K562 (cell line): ENCODE measurements at regions not wholly inside any gene's neighbourhood (a gene's known extent, or its start where the extent isn't known, plus 50 kb on each side); places are given as distances from the start of the nearest gene placed in this dataset.

Experiments
- ATAC-seq: fragments of 200-7000 bp; cut with Tn5 transposase; 3 replicates; pipeline ENCODE4 v1.9.1; 2020; ENCODE audit warnings: moderate library complexity
- BruUV-seq: library from RNA; stranded (reverse); fragments of 400-500 nt; replicated peaks from 2 replicates; lab custom pipeline; 2021; lab: Mats Ljungman, UMichigan
- CTCF ChIA-PET: fragments of 300-600 bp; formaldehyde crosslinking; extraction: SDS; loops from one replicate; lab custom pipeline; 2021; ENCODE audit warnings: low intra/inter-chr PET ratio; lab: Yijun Ruan, JAX
- POLR2A ChIA-PET: fragments of 300-600, 350-650 bp; sonication (Branson Sonifier 250); formaldehyde crosslinking; extraction: SDS; loops from one replicate; lab custom pipeline; 2021; ENCODE audit warnings: antibody characterized with exemption, inconsistent platforms; lab: Yijun Ruan, JAX
- DNase-seq, 4 experiments: peaks; one replicate each; pipeline versions ENCODE4 v3.0.0 to v3.0.0-alpha.2; 2011 to 2018; ENCODE audit warnings: low spot score in 3 of 4, mixed read lengths in 3 of 4; ENCODE audit errors: extremely low read depth in 1 of 4
- FAIRE-seq: peaks from 2 replicates; lab custom pipeline; 2011; peaks lifted over from hg19 to GRCh38; lab: Jason Lieb, UNC
- H2AFZ ChIP-seq: 2 replicates; pipeline ENCODE4 v1.6.0; 2011; ENCODE audit warnings: low read depth, low read length, control low read depth, inconsistent platforms
- H3K27ac ChIP-seq: fragments of 200-600 bp; 3 replicates; pipeline ENCODE4 v1.8.0; 2011; ENCODE audit warnings: low read depth, mild to moderate bottlenecking, control low read depth, inconsistent platforms, low read length, moderate library complexity, mixed read lengths; ENCODE audit errors: extremely low read depth
- H3K27me3 ChIP-seq, 2 experiments: fragments of 300-600 bp in 1 of 2; 2 replicates in 1 of 2; 3 replicates in 1 of 2; pipeline versions ENCODE4 v1.6.0 to v1.8.0; 2011; ENCODE audit warnings: inconsistent platforms in 2 of 2, low read length in 2 of 2, mild to moderate bottlenecking in 1 of 2, mixed read lengths in 1 of 2, moderate library complexity in 1 of 2; ENCODE audit not compliant: control insufficient read depth in 2 of 2, insufficient read depth in 2 of 2
- H3K36me3 ChIP-seq: fragments of 300-600 bp; 3 replicates; pipeline ENCODE4 v1.8.0; 2011; ENCODE audit warnings: mild to moderate bottlenecking, low read length, inconsistent platforms; ENCODE audit not compliant: control insufficient read depth, insufficient read depth
- H3K4me1 ChIP-seq, 2 experiments: fragments of 200-600 bp in 1 of 2; replicated peaks in 1 of 2; 2 replicates in 1 of 2; 3 replicates in 1 of 2; pipeline versions ENCODE4 v1.5.1 to v1.8.0; 2011; ENCODE audit warnings: inconsistent platforms in 2 of 2, low read length in 2 of 2, mild to moderate bottlenecking in 1 of 2, mixed read lengths in 1 of 2, moderate library complexity in 1 of 2; ENCODE audit not compliant: control insufficient read depth in 2 of 2, insufficient read depth in 2 of 2
- H3K4me2 ChIP-seq: 2 replicates; pipeline ENCODE4 v1.6.1; 2011; ENCODE audit warnings: low read length, control low read depth, inconsistent platforms, mixed read lengths; ENCODE audit not compliant: insufficient read depth
- H3K4me3 ChIP-seq: fragments of 200-600 bp; sonication (generic), shearing (Covaris generic); 2 replicates; pipeline ENCODE4 v1.5.1; 2016; ENCODE audit warnings: control low read depth, inconsistent platforms
- H3K79me2 ChIP-seq: fragments of 200-600 bp; 3 replicates; pipeline ENCODE4 v1.8.0; 2011; ENCODE audit warnings: low read length, inconsistent platforms; ENCODE audit not compliant: control insufficient read depth, insufficient read depth
- H3K9ac ChIP-seq, 2 experiments: 2 replicates each; pipeline versions ENCODE4 v1.6.0 to v1.6.1; 2011; ENCODE audit warnings: low read depth in 2 of 2, low read length in 2 of 2, control low read depth in 1 of 2, inconsistent platforms in 1 of 2, mild to moderate bottlenecking in 1 of 2, mixed read lengths in 1 of 2; ENCODE audit not compliant: insufficient read depth in 1 of 2
- H3K9me1 ChIP-seq: one replicate; pipeline ENCODE4 v1.6.0; 2011; ENCODE audit warnings: inconsistent platforms, mild to moderate bottlenecking, low read length, moderate library complexity; ENCODE audit not compliant: control insufficient read depth, insufficient read depth
- H3K9me3 ChIP-seq: replicated peaks from 2 replicates; pipeline ENCODE4 v1.5.1; 2011; ENCODE audit warnings: low read depth, low read length, inconsistent platforms; ENCODE audit not compliant: control insufficient read depth, insufficient read depth
- H4K20me1 ChIP-seq: replicated peaks from 2 replicates; pipeline ENCODE4 v1.6.1; 2011; ENCODE audit warnings: low read length, inconsistent platforms, mixed read lengths; ENCODE audit not compliant: control insufficient read depth, insufficient read depth
- CBX1 ChIP-seq: sonication (generic); IDR thresholded peaks from 2 replicates; pipeline ENCODE4 v1.6.1; 2016; ENCODE audit warnings: antibody characterized with exemption, low read depth, mild to moderate bottlenecking
- CBX8 ChIP-seq: fragments of 200-600 bp; sonication (generic); IDR thresholded peaks from 2 replicates; pipeline ENCODE4 v1.6.1; 2012; ENCODE audit warnings: borderline replicate concordance, mixed run types, low read depth, mild to moderate bottlenecking, moderate library complexity, mixed read lengths, low read length, control low read depth, inconsistent platforms; ENCODE audit not compliant: poor library complexity, severe bottlenecking; ENCODE audit errors: extremely low read depth
- ELK3 ChIP-seq: fragments of 450-650 bp; formaldehyde crosslinking; IDR thresholded peaks from 2 replicates; pipeline ENCODE4 v1.4.0; 2020; ENCODE audit warnings: mild to moderate bottlenecking
- GABPB1 ChIP-seq: sonication (generic); formaldehyde crosslinking; IDR thresholded peaks from 2 replicates; pipeline ENCODE4 v1.8.0; 2022; ENCODE audit warnings: mild to moderate bottlenecking, missing genetic modification reagents
- HES1 ChIP-seq: fragments of 450-650 bp; IDR thresholded peaks from 2 replicates; pipeline ENCODE4 v1.6.1; 2016; ENCODE audit warnings: low read depth, mild to moderate bottlenecking, moderate library complexity
- MTA3 ChIP-seq: fragments of 450-650 bp; formaldehyde crosslinking; IDR thresholded peaks from 2 replicates; pipeline ENCODE4 v1.6.1; 2017; ENCODE audit warnings: mild to moderate bottlenecking, borderline replicate concordance
- NR3C1 ChIP-seq: sonication (generic); formaldehyde crosslinking; IDR thresholded peaks from 2 replicates; pipeline ENCODE4 v1.8.1; 2022; ENCODE audit warnings: missing genetic modification reagents
- SMARCA5 ChIP-seq: fragments of 450-650 bp; IDR thresholded peaks from 2 replicates; pipeline ENCODE4 v1.6.1; 2016
- SP1 ChIP-seq: sonication (generic); formaldehyde crosslinking; IDR thresholded peaks from 2 replicates; pipeline ENCODE4 v1.8.1; 2022; ENCODE audit warnings: mild to moderate bottlenecking, missing genetic modification reagents
- ZFX ChIP-seq: sonication (generic); formaldehyde crosslinking; IDR thresholded peaks from 2 replicates; pipeline ENCODE4 v1.8.0; 2022; ENCODE audit warnings: mild to moderate bottlenecking, missing genetic modification reagents, moderate library complexity
- WGBS: fragments of 100-300 bp; shearing (Covaris generic); methylation state at CpG from one replicate; pipeline ENCODE4 v1.1.6; 2016; ENCODE audit warnings: low coverage, mixed read lengths; ENCODE audit not compliant: insufficient coverage; ENCODE audit errors: missing lambda C conversion rate; 5-methylcytosine and 5-hydroxymethylcytosine counted together
- in situ Hi-C: fragments of 300-500 bp; cut with MboI; formaldehyde crosslinking; loops from 4 replicates; pipeline ENCODE4 v1.15.0; 2018; ENCODE audit warnings: inconsistent platforms, mixed read lengths
- intact Hi-C: fragments of 100-400 bp; cut with micrococcal nuclease; formaldehyde crosslinking; loops from 2 replicates; pipeline ENCODE4 v1.14.2; 2022
- TF ChIP-seq, protein P1 (sequence below): sonication (generic); formaldehyde crosslinking; IDR thresholded peaks from 2 replicates; pipeline ENCODE4 v1.8.0; 2023; ENCODE audit warnings: mild to moderate bottlenecking, missing genetic modification reagents

- ChIA-PET CTCF (no interaction called here), POLR2A (no interaction called here)
- DNase-seq, result no peak
- in situ Hi-C loops, result no loop called here
- ATAC-seq, result no peak
- no peaks in the 10 kb centered on the region for H3K9me3 ChIP-seq
- H4K20me1 ChIP-seq, result no peaks in the 10 kb centered on the region
- 0% methylated on average over 1 of the region's 1 CpG for WGBS
- H3K27ac ChIP-seq, result no peak overlapping the region
- BruUV-seq, result no TSS peak
- H3K4me1 ChIP-seq, result no peaks in the 10 kb centered on the region
- H2AFZ ChIP-seq, result no peak overlapping the region
- no peaks in the 10 kb centered on the region for H3K27me3 ChIP-seq
- intact Hi-C loops, result no loop called here
- no peak for TF ChIP-seq CBX1
- no peak for TF ChIP-seq ZFX (CRISPR knock-in tag)
- TF ChIP-seq GABPB1 (CRISPR knock-in tag), result no peak
- no peak for TF ChIP-seq CBX8
- TF ChIP-seq SMARCA5, result no peak
- TF ChIP-seq MTA3, result no peak
- no peak for TF ChIP-seq NR3C1
- no peak for TF ChIP-seq ELK3
- no peak for TF ChIP-seq SP1 (CRISPR knock-in tag)
- TF ChIP-seq, protein P1, sequence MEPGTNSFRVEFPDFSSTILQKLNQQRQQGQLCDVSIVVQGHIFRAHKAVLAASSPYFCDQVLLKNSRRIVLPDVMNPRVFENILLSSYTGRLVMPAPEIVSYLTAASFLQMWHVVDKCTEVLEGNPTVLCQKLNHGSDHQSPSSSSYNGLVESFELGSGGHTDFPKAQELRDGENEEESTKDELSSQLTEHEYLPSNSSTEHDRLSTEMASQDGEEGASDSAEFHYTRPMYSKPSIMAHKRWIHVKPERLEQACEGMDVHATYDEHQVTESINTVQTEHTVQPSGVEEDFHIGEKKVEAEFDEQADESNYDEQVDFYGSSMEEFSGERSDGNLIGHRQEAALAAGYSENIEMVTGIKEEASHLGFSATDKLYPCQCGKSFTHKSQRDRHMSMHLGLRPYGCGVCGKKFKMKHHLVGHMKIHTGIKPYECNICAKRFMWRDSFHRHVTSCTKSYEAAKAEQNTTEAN (CRISPR knock-in tag), result no peak
- no peak for TF ChIP-seq HES1
- no peaks in the 10 kb centered on the region for H3K9me1 ChIP-seq
- no peak overlapping the region for H3K4me2 ChIP-seq
- no peaks in the 10 kb centered on the region for H3K36me3 ChIP-seq
- H3K79me2 ChIP-seq, result no peaks in the 10 kb centered on the region
- no peak for FAIRE-seq
- H3K9ac ChIP-seq, result no peak overlapping the region
- H3K4me3 ChIP-seq, result no peak overlapping the region
These were observed 382.4 kb downstream of the TMEM38B start for GRCh38 chr9:106076711-106077110.
